ENCODE measurements at regions not wholly inside any gene's neighbourhood (a gene's known extent, or its start where the extent isn't known, plus 50 kb on each side); places are given as distances from the start of the nearest gene placed in this dataset.

DNA sequence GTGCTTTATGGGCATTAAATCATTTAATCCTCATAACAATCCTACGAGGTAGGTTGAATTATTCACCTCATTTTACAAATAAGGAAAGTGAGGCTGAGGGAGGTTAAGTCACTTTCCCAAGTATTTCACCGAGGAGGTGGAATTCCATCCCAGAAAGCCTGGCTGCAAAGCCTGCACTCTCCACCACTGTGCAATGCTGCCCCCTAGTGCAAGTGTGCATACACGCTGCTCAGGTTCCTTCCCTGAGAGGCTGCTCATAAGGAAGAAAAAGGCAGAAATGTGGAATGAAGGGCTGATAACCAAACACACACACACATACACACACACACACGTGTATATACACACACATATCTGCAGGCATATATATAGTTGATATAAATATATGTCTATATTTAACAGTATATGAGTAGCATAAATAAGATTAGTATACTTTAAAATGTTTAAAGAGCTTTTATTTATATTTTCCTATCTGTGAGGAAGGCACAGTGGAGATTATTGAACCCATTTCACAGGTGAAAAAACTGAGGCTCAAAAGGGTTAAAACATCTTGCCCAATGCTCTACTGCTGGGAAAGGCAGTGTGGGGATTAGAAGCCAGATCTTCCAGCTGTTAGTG, 714.5 kb upstream of the TENM3 start:
- no peak overlapping the region for H3K4me3 ChIP-seq (ENCODE audit: low read depth, low read length)
- TF ChIP-seq, protein P1, sequence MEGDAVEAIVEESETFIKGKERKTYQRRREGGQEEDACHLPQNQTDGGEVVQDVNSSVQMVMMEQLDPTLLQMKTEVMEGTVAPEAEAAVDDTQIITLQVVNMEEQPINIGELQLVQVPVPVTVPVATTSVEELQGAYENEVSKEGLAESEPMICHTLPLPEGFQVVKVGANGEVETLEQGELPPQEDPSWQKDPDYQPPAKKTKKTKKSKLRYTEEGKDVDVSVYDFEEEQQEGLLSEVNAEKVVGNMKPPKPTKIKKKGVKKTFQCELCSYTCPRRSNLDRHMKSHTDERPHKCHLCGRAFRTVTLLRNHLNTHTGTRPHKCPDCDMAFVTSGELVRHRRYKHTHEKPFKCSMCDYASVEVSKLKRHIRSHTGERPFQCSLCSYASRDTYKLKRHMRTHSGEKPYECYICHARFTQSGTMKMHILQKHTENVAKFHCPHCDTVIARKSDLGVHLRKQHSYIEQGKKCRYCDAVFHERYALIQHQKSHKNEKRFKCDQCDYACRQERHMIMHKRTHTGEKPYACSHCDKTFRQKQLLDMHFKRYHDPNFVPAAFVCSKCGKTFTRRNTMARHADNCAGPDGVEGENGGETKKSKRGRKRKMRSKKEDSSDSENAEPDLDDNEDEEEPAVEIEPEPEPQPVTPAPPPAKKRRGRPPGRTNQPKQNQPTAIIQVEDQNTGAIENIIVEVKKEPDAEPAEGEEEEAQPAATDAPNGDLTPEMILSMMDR (IDR thresholded peaks at IDR 0.05; ENCODE audit: insufficient read depth, low read depth, low read length): peak; percentile 62
- DNase-seq (ENCODE audit: low read depth): peak; percentile 31

DNA sequence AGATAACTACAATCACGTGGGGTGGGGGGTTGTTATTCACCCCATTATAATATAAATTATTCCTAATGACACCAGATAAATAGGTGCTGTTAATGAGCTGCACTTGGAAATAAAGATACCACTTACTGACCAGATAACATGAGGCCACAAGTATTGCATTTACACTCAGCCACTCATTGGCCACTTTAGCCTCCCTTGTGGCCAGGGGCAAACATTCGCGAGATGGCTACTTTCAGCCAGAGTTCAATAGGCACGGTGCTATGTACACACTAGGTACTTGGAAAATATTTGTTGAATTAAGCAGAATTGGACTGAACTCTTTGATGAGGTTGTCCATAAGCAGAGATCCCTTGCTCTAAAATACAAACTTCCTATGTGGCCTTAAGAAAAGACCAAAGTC, 713.7 kb upstream of the TENM3 start:
- TF ChIP-seq, protein P1 (IDR thresholded peaks at IDR 0.05; ENCODE audit: insufficient read depth, low read depth, low read length): no peak
- no peak overlapping the region for H3K4me3 ChIP-seq (ENCODE audit: low read depth, low read length)
- DNase-seq (ENCODE audit: low read depth): no peak

DNA sequence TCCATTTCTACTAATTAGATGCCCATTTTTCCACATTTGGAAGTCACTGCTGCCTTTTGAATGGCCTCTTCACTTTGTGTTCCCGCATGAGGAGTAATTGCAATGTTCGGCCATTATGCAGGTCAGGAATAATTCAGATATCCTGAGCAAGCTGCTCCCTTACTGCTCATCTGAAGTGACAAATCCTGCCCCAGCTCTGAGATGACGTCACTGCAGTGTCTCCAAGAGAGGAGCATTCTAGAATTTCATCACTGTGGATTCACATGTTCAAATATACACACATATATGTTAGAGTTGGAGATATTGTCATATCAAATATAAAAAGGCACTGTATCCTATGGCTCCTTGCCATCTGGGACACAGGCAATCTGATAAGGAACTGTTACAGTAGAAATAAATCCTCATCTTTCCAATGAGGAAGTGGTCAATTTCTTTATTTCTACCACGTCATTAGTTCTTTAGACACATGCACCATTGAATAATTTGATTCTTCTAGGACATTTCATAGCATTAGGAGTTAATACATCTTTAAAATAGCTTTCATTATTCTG, 706.9 kb upstream of the TENM3 start:
- TF ChIP-seq, protein P1 (IDR thresholded peaks at IDR 0.05; ENCODE audit: insufficient read depth, low read depth, low read length): no peak
- no peak overlapping the region for H3K4me3 ChIP-seq (ENCODE audit: low read depth, low read length)
- no peak for DNase-seq (ENCODE audit: low read depth)

DNA sequence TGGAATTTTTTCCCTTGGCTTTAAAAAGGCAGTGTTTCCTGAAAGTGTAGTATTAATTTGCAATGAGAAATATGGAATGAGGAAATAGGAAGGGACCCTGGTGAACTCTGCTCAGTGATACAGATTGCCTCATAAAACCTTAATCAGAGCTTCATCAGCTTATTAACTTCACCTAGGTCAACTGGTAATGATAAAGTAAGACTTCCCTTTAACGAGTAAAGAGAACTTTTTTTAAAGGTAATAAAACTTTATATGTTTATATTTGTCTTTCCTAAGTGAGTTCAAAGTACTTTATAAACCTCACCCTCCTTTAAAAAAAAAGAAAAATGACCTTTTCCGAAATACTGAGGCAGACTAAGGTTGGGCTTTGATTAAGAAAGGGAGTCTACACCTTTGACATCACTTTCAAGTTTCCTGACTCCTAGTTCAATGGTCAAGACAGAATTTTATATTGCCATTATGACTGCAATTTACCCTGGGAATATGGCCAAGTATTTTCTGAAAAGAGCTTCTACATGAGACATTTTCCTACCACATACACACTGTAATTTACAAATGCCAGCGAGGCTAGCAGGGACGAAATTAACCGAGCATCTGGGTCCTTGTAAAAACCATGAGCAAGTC, 706.3 kb upstream of the TENM3 start:
- H3K4me3 ChIP-seq (ENCODE audit: low read depth, low read length): no peak overlapping the region
- TF ChIP-seq, protein P1 (IDR thresholded peaks at IDR 0.05; ENCODE audit: insufficient read depth, low read depth, low read length): no peak
- DNase-seq (ENCODE audit: low read depth): no peak

DNA sequence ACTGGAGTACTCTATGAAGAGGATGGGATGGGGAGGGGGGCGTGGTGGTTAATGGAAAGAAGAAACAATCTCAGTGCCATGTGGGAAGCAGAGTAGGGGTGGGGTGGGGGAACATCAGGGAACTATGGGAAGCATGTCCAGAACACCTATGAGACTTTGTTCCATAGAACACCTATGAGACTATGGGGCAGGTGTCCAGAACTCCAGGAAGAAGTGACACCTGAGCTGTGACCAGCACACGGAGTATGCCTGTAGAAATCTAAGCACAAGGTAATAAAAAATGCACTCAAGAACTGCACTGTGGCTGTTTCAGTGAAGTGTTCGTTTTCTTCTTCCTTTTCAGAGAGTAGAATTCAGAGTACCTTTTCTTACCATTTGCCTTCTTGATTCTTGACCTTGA, 704.8 kb upstream of the TENM3 start:
- TF ChIP-seq, protein P1 (IDR thresholded peaks at IDR 0.05; ENCODE audit: insufficient read depth, low read depth, low read length): no peak
- no peak overlapping the region for H3K4me3 ChIP-seq (ENCODE audit: low read depth, low read length)
- no peak for DNase-seq (ENCODE audit: low read depth)

DNA sequence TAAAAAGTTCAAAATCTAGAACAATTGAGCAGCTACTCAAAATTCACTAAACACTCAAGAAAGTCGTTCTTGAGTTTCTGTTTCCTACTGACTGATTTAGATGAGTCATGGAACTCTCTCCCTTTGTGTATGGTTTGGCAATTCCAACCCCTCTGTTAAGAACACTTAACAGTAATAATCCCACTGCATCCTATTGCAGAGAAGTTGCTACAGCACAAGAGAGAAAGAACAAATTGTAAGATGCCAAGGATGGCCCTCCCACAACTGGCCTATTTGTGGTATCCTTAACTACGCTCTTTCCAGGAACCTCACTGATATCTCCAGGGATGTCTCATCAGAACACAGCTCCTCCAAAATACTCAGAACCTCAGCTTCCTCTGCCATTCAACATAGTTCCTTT, 701.8 kb upstream of the TENM3 start:
- no peak overlapping the region for H3K4me3 ChIP-seq (ENCODE audit: low read depth, low read length)
- TF ChIP-seq, protein P1 (IDR thresholded peaks at IDR 0.05; ENCODE audit: insufficient read depth, low read depth, low read length): no peak
- peak; percentile 2 for DNase-seq (ENCODE audit: low read depth)
